LHCN-M2 (cell line): ENCODE measurements at regions not wholly inside any gene's neighbourhood (a gene's known extent, or its start where the extent isn't known, plus 50 kb on each side); places are given as distances from the start of the nearest gene placed in this dataset.
"Not testable (repeated sequence)": the region's sequence is repeated elsewhere in the genome, so short reads cannot be mapped to it uniquely, and the experiment has no call there.

Experiments used
- DNase-seq: peaks from one replicate; pipeline ENCODE4 v3.0.0-alpha.2; 2012; ENCODE audit warnings: low read depth

DNA sequence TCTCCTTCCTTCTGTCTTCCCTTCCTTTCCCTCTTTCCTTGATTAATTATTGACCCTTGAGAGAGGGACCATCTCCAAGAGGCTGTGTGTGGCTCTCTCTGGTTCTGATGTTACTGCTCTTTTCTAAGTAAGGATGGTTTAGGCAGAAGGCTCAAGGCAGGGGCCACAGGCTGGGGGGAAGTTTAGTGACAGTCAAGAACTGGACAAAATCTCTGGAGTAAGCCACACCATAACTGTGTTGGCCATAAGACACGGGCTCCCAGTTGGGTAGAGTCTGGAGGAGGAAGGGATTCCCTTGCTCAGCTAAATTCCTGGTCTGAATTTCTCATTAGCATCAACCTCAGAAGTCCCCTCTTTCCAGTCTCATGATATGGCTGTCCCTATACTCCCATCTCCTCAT lies 74.7 kb downstream of the BUD13 start:
- DNase-seq = no peak

GRCh38 chr11:116697639-116698038 lies 75.1 kb downstream of the BUD13 start:
- no peak for DNase-seq

DNA sequence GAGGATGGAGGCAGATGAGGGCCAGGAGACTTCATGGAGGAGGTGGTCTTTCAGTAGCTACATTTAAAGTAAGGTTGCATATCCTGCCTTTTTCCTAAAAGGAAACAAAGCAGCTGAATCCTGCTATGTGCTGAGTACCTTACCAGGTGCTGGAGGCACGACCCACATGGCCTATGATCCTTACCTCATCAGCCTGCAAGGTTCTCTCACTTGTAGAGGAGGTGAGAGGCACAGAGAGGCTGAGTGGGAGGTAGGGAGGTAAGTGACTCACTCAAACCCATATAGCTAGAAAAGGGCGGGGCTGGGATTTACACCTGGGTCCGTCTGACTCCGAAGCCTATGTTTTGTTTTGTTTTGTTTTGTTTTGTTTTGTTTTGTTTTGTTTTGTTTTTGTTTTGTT lies 75.8 kb downstream of the BUD13 start:
- DNase-seq = no peak

GRCh38 chr11:116696381-116696941 lies 76.3 kb downstream of the BUD13 start:
- DNase-seq = no peak

- no peak for DNase-seq
These were observed 77.0 kb downstream of the BUD13 start for GRCh38 chr11:116695657-116696254.

DNA sequence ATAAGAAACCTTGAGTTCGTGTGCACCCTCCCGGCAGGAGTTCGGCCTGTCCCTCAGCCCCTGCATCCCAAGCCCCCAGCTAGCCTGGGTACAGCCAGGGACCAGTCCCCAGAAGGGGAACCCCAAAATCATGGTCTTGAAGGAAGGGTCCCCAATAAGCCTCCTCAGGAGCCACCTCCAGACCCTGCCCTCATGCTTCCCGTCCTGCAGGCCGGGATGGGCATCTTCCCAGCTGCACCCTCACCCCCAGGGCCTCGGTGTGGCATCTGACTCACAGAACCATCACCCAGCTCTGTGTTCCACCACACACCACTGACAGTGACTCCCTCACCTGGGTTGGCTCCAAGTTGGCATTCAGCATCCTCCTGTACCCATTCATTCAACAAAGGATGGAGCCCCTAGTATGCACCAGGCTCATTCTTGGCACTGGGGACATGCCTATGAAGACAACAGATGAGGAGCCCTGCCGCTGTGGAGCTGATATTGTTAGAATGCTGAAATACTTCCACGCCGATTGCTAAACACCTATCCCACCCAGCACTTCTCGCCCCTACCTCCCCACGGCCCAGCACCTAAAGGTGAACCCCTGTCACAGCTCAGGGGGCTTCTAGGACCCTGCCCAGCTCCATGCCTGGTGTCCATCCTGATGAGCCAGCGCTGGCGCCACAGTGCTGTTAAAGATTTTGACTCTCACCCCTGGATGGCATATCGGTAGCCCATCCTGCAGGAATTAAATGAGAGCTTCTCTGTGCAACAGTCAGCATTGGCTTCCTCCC lies 77.8 kb downstream of the BUD13 start:
- DNase-seq = no peak

DNA sequence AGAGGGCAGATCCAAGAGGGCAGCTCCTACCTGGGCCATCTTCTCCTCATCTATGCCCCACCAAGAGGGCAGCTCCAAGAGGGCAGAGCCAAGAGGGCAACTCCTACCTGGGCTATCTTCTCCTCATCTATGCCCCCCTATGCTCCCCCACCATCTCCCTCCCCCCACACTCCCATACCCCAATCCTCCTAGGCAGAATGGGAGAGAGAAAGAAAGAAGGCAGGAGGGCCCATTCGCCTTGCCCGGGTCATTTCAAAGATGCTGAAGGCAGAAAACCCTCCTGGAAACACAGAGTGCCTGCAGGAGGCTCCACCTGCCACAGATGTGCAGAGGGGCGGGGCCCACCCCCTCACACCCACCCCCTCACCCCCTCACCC lies 78.5 kb downstream of the BUD13 start:
- DNase-seq = no peak

DNA sequence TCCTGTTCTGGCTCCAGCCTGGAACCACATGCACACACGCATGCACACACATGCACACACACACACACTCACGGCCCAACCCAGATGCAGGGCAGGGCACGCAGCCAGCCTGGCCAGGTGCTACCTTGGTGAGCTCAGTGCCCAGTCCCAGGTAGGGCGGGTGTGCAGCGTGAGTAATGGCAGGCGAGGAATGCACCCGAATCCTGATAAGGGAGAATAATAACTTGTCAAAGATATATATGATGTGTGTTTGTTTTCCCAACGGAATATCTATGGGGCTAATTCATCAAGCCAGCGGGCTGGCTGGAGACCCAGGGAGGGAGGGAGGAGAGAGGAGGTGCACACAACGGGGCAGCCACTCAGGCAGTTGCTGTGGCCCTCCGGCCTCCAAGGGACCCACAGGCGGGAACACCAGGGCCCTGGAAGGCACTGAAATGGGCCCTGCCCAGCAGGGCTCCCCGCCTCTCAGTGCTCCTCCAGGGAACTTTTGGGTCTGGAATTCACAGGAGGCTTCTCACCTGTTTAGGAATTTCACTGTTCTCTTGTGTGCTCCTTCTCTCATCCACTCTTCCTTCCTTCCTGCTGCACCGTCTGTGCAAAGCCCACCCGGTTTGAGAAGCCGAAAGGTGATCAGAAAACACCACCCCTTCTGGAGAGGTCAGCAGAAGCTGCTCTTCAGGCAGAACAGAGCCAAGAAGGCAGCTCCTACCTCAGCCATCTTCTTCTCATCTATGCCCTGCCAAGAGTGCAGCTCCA lies 79.0 kb downstream of the BUD13 start:
- no peak for DNase-seq

DNA sequence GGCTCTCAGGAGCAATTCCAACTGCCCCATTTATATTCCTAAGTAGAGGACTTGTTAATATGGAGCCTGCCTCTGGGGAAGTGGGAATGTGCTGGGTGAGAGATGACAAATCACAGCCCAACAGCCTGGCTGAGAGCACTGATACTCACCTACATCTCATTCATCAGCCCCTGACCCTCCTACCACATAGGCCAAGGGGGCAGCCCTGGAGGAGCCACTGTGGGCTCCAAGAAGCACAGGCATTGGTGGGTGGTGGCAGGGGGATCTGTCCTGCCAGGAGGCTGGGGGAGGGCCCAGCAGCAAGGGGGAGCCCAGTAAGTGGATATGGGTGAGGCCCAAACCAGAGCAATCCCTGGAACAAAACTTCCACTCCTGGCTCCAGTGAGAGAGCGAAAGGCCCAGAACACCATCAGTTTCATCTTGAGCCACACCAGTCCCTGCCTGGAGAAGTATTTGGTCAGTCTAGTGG lies 79.7 kb downstream of the BUD13 start:
- DNase-seq = no peak

DNA sequence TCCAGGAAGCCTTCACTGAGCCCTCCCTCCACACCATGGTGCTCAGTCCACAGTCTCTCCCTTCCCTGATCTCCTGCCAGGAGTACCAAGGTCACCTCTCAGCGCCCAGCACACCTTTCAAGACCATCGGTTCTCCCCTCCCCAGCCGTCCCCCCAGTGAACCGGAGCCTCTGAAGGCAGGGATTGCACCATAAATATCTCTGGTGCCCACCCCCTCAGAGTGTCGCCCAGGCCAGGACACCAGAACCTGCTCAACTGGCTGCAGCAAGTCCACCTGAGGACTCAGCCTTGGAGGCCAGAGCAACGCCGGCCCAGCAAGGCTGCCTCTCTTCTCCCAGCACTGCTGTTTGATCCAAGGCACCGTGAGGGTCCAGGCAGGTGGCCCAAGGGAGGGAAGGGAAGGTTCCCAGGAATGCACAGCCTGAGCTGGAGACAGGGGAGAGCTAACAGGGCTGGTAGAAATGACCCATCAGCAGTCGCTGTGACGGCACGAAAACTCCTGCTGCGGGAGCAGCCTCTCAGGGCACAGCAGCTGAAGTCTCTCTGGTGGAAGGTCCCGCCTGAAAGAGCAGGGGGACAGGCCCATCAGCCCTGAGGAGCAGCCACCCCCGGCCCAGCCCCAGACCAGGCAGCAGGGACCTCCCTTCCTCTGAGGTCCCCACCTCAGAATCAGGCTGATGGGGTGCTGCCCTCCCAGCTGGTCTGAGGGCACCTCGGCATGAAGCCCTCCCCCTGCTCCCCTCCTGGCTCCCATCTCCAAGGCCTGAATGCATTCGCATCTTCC lies 80.3 kb downstream of the BUD13 start:
- DNase-seq = no peak

- DNase-seq = peak; percentile 9
These were observed 81.0 kb downstream of the BUD13 start for GRCh38 chr11:116691771-116692177.

GRCh38 chr11:116690611-116691010 lies 82.2 kb downstream of the BUD13 start:
- no peak for DNase-seq

GRCh38 chr11:116689413-116690127 lies 83.2 kb downstream of the BUD13 start:
- no peak for DNase-seq

- no peak for DNase-seq
These were observed 84.6 kb downstream of the BUD13 start for GRCh38 chr11:116688202-116688540.

DNA sequence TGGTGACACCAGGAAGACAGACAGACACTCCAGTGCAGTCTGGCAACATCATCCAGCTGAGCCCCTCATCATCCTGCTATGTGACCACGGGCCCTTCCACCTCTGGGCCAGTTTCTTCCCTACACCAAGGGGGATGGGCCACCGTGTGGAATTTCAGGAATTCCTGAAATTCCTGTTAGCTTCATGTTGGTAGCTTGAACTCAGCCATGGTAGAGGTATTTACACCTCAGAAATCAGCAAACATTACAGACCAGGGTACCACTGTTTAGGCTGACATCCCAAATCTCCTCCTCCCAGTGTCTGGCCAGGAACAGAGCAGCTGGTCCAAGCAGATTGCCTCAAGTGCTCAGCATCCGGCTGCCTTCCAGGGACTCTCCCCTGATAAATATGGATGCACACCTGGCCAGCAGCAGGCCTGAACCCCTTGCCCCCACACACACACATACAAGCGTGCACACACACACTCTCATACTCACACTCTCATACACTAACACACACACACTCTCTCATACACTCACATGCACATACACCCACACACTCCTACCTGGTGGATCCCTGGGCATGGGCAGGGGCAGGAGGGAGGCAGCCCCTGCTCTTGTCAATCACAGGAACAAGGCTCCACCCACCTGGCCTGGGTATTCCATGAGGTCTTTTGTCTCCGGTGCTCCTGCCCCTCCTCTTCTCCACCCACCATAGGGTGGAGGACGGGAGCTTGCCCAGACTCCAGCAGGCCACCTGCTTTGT lies 85.2 kb downstream of the BUD13 start:
- DNase-seq = no peak

DNA sequence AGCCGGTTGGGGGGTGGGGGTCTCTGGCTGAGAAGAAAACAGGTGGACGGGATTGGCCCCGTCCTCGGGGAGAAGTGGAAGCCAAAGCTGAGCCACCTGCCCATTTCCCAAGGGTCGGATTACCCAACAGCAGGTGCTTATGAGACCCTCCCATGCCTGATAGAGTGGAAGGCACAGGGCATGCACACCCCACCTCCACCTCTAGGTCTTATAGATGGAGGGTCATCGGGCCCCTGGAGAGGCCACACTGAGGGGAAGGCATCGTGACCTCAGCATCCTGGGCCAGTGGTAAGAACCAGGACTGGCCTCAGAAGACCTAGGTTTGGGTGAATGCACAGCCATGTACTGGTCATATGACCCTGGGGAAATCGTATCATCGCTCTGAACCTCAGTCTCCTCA lies 85.9 kb downstream of the BUD13 start:
- no peak for DNase-seq

DNA sequence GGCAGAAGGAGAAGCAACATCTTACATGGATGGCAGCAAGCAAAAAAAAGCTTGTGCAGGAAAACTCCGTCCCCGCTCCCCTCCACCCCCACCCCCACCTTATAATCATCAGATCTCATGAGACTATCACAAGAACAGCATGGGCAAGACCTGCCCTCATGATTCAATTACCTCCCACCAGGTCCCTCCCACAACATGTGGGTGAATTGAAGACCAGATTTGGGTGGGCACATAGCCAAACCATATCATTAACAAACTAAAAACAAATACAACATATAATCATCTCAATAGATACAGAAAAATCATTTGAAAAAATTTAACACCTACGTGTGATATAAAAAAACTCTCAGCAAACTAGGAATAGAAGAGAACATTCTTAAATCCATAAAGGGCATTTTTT lies 88.8 kb downstream of the BUD13 start:
- DNase-seq = no peak

DNA sequence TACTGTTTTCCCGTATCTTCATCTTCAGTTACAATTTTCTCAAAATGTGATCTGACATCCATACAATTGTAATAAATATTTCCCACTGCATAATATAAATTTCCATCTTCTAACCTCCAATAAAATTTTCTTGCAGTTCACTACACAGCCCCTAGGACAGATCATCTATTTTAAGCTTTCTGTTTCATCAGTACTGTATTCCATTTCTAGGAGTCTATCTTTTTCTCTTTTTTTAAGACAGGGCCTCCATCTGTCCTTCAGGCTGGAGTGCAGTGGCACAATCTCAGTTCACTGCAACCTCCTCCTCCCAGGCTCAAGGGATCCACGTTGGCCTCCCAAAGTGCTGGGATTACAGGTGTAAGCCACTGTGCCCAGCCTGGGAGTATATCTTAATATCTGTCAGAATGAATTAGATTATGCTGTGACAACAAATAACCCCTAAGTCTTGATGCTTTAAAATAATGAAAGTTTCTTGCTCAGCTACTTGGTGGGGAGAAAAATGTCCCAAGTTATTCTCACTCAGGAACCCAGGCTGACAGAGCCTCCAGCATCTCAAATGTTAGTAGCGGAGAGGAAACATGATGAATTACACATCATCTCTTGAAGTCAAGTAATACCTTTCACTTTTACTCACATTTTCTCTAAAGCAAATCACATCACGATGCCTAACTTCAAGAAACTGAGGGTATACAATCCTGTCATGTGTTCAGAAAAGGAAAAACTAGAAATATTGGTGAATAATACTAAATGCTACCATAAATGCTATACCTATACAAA lies 92.2 kb downstream of the BUD13 start:
- no peak for DNase-seq

DNA sequence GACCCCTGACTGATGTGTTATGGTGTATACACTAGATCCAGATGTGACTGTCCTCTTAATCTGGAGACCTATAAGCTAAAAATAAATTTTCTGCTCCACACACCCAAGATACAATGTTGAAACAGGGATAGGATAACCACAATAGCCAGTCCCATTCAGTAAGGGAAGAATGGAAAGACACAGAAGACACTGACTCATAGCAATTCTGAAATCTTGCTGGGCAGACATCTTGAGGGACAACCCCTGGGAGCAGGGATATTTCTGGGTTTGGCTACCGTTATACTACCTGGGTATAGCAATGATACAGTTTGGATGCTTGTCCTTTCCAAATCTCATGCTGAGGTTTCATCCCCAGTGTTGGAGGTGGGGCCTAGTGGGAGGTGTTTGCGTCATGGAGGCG lies 93.9 kb downstream of the BUD13 start:
- no peak for DNase-seq

DNA sequence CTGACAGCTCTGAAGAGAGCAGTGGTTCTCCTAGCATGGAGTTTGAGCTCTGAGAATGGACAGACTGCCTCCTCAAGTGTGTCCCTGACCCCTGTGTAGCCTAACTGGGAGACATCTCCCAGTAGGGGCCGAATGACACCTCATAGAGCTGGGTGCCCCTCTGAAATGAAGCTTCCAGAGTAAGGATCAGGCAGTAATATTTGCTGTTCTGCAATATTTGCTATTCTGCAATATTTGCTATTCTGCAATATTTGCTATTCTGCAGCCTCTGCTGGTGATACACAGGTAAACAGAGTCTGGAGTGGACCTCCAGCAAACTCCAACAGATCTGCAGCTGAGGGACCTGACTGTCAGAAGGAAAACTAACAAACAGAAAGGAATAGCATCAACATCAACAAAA lies 105.5 kb downstream of the BUD13 start:
- not testable (repeated sequence) for DNase-seq
